GM12892 (cell line): ENCODE measurements at regions not wholly inside any gene's neighbourhood (a gene's known extent, or its start where the extent isn't known, plus 50 kb on each side); places are given as distances from the start of the nearest gene placed in this dataset.

Source experiments
- POLR2A ChIP-seq: IDR thresholded peaks from 2 replicates; pipeline ENCODE4 v1.6.1; 2011; ENCODE audit warnings: low read depth, low read length, control low read depth
- POLR2AphosphoS5 ChIP-seq: IDR thresholded peaks from 2 replicates; pipeline ENCODE4 v1.6.1; 2011; ENCODE audit warnings: low read depth, low read length, control low read depth
- TAF1 ChIP-seq: IDR thresholded peaks from 2 replicates; pipeline ENCODE4 v1.6.1; 2011; ENCODE audit warnings: low read depth, mild to moderate bottlenecking, control low read depth, low read length, borderline replicate concordance

- TF ChIP-seq POLR2A (no peak), POLR2AphosphoS5 (no peak), TAF1 (no peak)
Observed at GRCh38 chr18:75790796-75791195, 363.3 kb upstream of the SMIM21 start.
